ENCODE measurements at regions not wholly inside any gene's neighbourhood (a gene's known extent, or its start where the extent isn't known, plus 50 kb on each side); places are given as distances from the start of the nearest gene placed in this dataset.

DNA sequence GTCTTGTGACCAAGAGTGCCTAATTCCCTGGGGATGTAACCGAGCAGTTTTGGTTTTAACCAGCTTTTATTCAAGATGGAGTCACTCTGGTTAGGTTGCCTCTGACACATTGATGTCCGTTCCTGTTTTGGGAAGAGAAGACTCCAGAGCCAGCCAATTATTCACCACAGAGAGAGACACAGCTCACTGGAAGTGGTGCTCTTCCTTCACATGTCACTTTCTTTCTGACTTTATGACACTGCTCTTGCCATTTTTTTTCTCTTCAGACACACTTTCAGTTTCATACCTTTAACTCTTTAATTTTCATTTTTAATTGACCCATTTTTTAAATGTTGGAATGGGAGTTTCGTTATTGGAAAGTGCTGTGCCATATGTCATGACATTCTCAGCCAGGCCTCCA, 418.4 kb upstream of the FSTL5 start:
- no peak overlapping the region for H3K27ac ChIP-seq (ENCODE audit: control insufficient read depth, insufficient read depth)
- H4K20me1 ChIP-seq (ENCODE audit: control insufficient read depth, insufficient read depth): no peaks in the 10 kb centered on the region
- SMC1A ChIA-PET (ENCODE audit: uncharacterized antibody, unreplicated experiment): interaction anchor here (0.9 to 1.1 kb wide), 2 partner anchors 11 to 21 kb away, joined by 3 read pairs; no protein-coding TSS in a partner anchor
- H3K9ac ChIP-seq (ENCODE audit: control insufficient read depth, insufficient read depth, low read length): no peak overlapping the region
- no peak overlapping the region for H3K4me3 ChIP-seq
- CTCF ChIA-PET: no interaction called here
- H3K27me3 ChIP-seq (replicated peaks in 1 of 2; ENCODE audit: control insufficient read depth in 2 of 2, insufficient read depth in 2 of 2, low read length in 1 of 2): no peaks in the 10 kb centered on the region
- ATAC-seq (peak; percentile 52; the same call in 2 of the 3 replicates), FAIRE-seq (no peak), DNase-seq (ENCODE audit: low read depth, low spot score) (no peak)
- 8% methylated on average over 3 of the region's 3 CpGs for WGBS (ENCODE audit: insufficient coverage, insufficient replicate concordance, low lambda C conversion rate, missing lambda C conversion rate)
- no peak overlapping the region for H2AFZ ChIP-seq (ENCODE audit: control insufficient read depth, low read depth, low read length)
- intact Hi-C loops (cut with micrococcal nuclease; ENCODE audit: unreplicated experiment): no loop called here
- H3K9me3 ChIP-seq (replicated peaks; ENCODE audit: control insufficient read depth, insufficient read depth, low read length): no peaks in the 10 kb centered on the region
- H3K79me2 ChIP-seq (ENCODE audit: control insufficient read depth, insufficient read depth, low read length): no peaks in the 10 kb centered on the region
- in situ Hi-C loops (cut with MboI): no loop called here
- no peak overlapping the region for H3K4me2 ChIP-seq (ENCODE audit: control insufficient read depth, insufficient read depth)
- TF ChIP-seq, protein P1, sequence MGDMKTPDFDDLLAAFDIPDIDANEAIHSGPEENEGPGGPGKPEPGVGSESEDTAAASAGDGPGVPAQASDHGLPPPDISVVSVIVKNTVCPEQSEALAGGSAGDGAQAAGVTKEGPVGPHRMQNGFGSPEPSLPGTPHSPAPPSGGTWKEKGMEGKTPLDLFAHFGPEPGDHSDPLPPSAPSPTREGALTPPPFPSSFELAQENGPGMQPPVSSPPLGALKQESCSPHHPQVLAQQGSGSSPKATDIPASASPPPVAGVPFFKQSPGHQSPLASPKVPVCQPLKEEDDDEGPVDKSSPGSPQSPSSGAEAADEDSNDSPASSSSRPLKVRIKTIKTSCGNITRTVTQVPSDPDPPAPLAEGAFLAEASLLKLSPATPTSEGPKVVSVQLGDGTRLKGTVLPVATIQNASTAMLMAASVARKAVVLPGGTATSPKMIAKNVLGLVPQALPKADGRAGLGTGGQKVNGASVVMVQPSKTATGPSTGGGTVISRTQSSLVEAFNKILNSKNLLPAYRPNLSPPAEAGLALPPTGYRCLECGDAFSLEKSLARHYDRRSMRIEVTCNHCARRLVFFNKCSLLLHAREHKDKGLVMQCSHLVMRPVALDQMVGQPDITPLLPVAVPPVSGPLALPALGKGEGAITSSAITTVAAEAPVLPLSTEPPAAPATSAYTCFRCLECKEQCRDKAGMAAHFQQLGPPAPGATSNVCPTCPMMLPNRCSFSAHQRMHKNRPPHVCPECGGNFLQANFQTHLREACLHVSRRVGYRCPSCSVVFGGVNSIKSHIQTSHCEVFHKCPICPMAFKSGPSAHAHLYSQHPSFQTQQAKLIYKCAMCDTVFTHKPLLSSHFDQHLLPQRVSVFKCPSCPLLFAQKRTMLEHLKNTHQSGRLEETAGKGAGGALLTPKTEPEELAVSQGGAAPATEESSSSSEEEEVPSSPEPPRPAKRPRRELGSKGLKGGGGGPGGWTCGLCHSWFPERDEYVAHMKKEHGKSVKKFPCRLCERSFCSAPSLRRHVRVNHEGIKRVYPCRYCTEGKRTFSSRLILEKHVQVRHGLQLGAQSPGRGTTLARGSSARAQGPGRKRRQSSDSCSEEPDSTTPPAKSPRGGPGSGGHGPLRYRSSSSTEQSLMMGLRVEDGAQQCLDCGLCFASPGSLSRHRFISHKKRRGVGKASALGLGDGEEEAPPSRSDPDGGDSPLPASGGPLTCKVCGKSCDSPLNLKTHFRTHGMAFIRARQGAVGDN (IDR thresholded peaks at IDR 0.05): 0 out of 2 replicates have a peak, but pooled peaks have one; percentile 28
- no peak for TF ChIP-seq KLF5 (IDR thresholded peaks at IDR 0.05; ENCODE audit: partially characterized antibody)
- RAD21 ChIA-PET (ENCODE audit: unreplicated experiment): no interaction called here
- POLR2A ChIA-PET: interaction anchor here (0.6 kb wide), 1 partner anchor 51 kb away, joined by 3 read pairs; no protein-coding TSS in a partner anchor
- no peaks in the 10 kb centered on the region for H3K4me1 ChIP-seq (ENCODE audit: control insufficient read depth, insufficient read depth, low read length)
- BruUV-seq (replicated peaks): no TSS peak
- H3K36me3 ChIP-seq (ENCODE audit: control insufficient read depth in 2 of 2, insufficient read depth in 2 of 2, low read length in 1 of 2): no peaks in the 10 kb centered on the region

DNA sequence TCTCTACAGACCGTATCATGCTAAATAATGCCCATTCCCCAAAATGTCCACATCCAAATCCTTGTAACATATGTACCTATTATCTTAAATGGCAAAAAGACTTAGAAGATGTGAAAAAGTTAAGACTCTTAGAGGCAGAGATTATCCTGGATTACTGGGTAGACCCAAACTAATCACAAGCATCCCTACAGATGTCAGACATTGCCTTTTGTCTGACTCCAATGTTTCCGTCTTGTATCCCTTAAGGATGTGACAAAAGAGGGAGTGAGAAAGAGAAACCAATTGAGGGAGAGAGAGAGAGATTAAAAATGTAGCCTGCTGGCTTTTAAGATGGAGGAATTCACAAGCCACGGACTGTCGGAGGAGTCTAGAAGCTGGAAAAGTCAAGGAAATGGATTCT, 401.9 kb upstream of the FSTL5 start:
- in situ Hi-C loops (cut with MboI): no loop called here
- Histone ChIP-seq H3K4me1 (ENCODE audit: control insufficient read depth, insufficient read depth, low read length) (no peaks in the 10 kb centered on the region), H3K79me2 (ENCODE audit: control insufficient read depth, insufficient read depth, low read length) (no peaks in the 10 kb centered on the region), H3K27me3 (replicated peaks in 1 of 2; ENCODE audit: control insufficient read depth in 2 of 2, insufficient read depth in 2 of 2, low read length in 1 of 2) (no peaks in the 10 kb centered on the region), H3K27ac (ENCODE audit: control insufficient read depth, insufficient read depth) (no peak overlapping the region), H4K20me1 (ENCODE audit: control insufficient read depth, insufficient read depth) (no peaks in the 10 kb centered on the region), H3K4me2 (ENCODE audit: control insufficient read depth, insufficient read depth) (no peak overlapping the region), H3K36me3 (ENCODE audit: control insufficient read depth in 2 of 2, insufficient read depth in 2 of 2, low read length in 1 of 2) (no peaks in the 10 kb centered on the region), H3K9ac (ENCODE audit: control insufficient read depth, insufficient read depth, low read length) (no peak overlapping the region), H3K9me3 (replicated peaks; ENCODE audit: control insufficient read depth, insufficient read depth, low read length) (no peaks in the 10 kb centered on the region), H2AFZ (ENCODE audit: control insufficient read depth, low read depth, low read length) (no peak overlapping the region), H3K4me3 (no peak overlapping the region)
- BruUV-seq (replicated peaks): no TSS peak
- WGBS (ENCODE audit: insufficient coverage, insufficient replicate concordance, low lambda C conversion rate, missing lambda C conversion rate): 13% methylated on average over 4 of the region's 4 CpGs
- CTCF ChIA-PET: no interaction called here
- intact Hi-C loops (cut with micrococcal nuclease; ENCODE audit: unreplicated experiment): no loop called here
- RAD21 ChIA-PET (ENCODE audit: unreplicated experiment): no interaction called here
- ATAC-seq (no peak), DNase-seq (ENCODE audit: low read depth, low spot score) (no peak), FAIRE-seq (no peak)
- POLR2A ChIA-PET: no interaction called here
- SMC1A ChIA-PET (ENCODE audit: uncharacterized antibody, unreplicated experiment): no interaction called here
- TF ChIP-seq RUNX3 (IDR thresholded peaks at IDR 0.05; ENCODE audit: low read length) (no peak), KAT2A (conservative IDR thresholded peaks at IDR 0.05; ENCODE audit: control insufficient read depth, low read depth, low read length) (no peak), TBL1XR1 (IDR thresholded peaks at IDR 0.05; ENCODE audit: low read depth, low read length) (no peak), ZZZ3 (IDR thresholded peaks at IDR 0.05; ENCODE audit: control insufficient read depth, insufficient read length, low read depth) (no peak)
- TF ChIP-seq, protein P2, sequence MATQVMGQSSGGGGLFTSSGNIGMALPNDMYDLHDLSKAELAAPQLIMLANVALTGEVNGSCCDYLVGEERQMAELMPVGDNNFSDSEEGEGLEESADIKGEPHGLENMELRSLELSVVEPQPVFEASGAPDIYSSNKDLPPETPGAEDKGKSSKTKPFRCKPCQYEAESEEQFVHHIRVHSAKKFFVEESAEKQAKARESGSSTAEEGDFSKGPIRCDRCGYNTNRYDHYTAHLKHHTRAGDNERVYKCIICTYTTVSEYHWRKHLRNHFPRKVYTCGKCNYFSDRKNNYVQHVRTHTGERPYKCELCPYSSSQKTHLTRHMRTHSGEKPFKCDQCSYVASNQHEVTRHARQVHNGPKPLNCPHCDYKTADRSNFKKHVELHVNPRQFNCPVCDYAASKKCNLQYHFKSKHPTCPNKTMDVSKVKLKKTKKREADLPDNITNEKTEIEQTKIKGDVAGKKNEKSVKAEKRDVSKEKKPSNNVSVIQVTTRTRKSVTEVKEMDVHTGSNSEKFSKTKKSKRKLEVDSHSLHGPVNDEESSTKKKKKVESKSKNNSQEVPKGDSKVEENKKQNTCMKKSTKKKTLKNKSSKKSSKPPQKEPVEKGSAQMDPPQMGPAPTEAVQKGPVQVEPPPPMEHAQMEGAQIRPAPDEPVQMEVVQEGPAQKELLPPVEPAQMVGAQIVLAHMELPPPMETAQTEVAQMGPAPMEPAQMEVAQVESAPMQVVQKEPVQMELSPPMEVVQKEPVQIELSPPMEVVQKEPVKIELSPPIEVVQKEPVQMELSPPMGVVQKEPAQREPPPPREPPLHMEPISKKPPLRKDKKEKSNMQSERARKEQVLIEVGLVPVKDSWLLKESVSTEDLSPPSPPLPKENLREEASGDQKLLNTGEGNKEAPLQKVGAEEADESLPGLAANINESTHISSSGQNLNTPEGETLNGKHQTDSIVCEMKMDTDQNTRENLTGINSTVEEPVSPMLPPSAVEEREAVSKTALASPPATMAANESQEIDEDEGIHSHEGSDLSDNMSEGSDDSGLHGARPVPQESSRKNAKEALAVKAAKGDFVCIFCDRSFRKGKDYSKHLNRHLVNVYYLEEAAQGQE (IDR thresholded peaks at IDR 0.05; ENCODE audit: low read depth, low read length): no peak
- TF ChIP-seq, protein P3, sequence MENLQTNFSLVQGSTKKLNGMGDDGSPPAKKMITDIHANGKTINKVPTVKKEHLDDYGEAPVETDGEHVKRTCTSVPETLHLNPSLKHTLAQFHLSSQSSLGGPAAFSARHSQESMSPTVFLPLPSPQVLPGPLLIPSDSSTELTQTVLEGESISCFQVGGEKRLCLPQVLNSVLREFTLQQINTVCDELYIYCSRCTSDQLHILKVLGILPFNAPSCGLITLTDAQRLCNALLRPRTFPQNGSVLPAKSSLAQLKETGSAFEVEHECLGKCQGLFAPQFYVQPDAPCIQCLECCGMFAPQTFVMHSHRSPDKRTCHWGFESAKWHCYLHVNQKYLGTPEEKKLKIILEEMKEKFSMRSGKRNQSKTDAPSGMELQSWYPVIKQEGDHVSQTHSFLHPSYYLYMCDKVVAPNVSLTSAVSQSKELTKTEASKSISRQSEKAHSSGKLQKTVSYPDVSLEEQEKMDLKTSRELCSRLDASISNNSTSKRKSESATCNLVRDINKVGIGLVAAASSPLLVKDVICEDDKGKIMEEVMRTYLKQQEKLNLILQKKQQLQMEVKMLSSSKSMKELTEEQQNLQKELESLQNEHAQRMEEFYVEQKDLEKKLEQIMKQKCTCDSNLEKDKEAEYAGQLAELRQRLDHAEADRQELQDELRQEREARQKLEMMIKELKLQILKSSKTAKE (IDR thresholded peaks at IDR 0.05; ENCODE audit: low read depth, poor library complexity, severe bottlenecking): no peak

Data from GM12878 (cell line).